Duodenal mucosa (tissue), 2 donors: ENCODE measurements at regions not wholly inside any gene's neighbourhood (a gene's known extent, or its start where the extent isn't known, plus 50 kb on each side); places are given as distances from the start of the nearest gene placed in this dataset.
"Not testable (repeated sequence)": the region's sequence is repeated elsewhere in the genome, so short reads cannot be mapped to it uniquely, and the experiment has no call there.

Experiments used
- H3K27ac ChIP-seq: one replicate; pipeline ENCODE4 v1.7.0; 2013; ENCODE audit warnings: low read depth, low read length
- H3K27me3 ChIP-seq, 2 donors: one replicate each; pipeline ENCODE4 v1.7.0; 2013; ENCODE audit warnings: low read length in 2 of 2, control low read depth in 1 of 2; ENCODE audit not compliant: insufficient read depth in 2 of 2, control insufficient read depth in 1 of 2
- H3K36me3 ChIP-seq, 2 donors: one replicate each; pipeline ENCODE4 v1.7.0; 2013; ENCODE audit warnings: low read length in 2 of 2, control low read depth in 1 of 2; ENCODE audit not compliant: insufficient read depth in 2 of 2, control insufficient read depth in 1 of 2
- H3K4me1 ChIP-seq, 2 donors: one replicate each; pipeline ENCODE4 v1.7.0; 2013; ENCODE audit warnings: low read length in 2 of 2, control low read depth in 1 of 2; ENCODE audit not compliant: insufficient read depth in 2 of 2, control insufficient read depth in 1 of 2
- H3K4me3 ChIP-seq, 2 donors: one replicate each; pipeline ENCODE4 v1.7.0; 2013; ENCODE audit warnings: low read length in 2 of 2, low read depth in 1 of 2
- H3K9ac ChIP-seq, 2 donors: one replicate each; pipeline ENCODE4 v1.7.0; 2013; ENCODE audit warnings: low read length in 2 of 2, low read depth in 1 of 2
- H3K9me3 ChIP-seq, 2 donors: one replicate each; pipeline ENCODE4 v1.7.0; 2013; ENCODE audit warnings: low read length in 2 of 2, control low read depth in 1 of 2; ENCODE audit not compliant: control insufficient read depth in 1 of 2

DNA sequence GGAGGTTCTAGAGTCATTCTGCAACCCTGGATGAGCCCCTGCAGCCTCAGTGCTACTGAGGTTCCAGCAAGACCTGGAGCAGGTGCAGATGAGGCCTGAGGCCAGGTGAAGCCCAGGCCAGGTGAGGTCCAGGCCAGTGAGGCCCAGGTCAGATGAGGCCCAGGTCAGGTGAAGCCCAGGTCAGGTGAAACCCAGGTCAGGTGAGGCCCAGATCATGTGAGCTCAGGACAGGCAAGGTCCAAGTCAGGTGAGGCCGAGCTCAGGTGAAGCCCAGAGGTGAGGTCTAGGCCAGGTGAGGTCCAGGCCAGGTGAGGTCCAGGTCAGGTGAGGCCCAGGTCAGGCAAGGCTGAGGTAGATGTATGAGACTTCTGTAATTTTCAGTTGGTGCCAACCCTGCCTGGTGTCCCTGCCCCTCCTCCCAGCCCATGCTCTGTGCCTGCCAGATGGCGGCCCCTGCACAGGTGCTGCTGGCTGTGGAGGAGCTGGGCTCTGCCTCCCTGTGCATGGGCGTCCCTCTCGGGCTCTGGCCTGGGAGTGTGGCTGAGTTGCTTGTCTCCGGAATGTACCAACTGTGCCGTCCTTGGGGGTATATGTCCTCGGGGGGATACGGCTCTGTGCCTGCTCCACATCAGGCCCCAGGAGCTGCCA is 388.5 kb downstream of the TMEM121 start:
- Histone ChIP-seq H3K9ac (no peak overlapping the region), H3K27me3 (no peaks in the 10 kb centered on the region), H3K36me3 (no peaks in the 10 kb centered on the region), H3K4me3 (no peak overlapping the region), H3K4me1 (no peaks in the 10 kb centered on the region), H3K9me3 (no peaks in the 10 kb centered on the region), H3K27ac (no peak overlapping the region)

DNA sequence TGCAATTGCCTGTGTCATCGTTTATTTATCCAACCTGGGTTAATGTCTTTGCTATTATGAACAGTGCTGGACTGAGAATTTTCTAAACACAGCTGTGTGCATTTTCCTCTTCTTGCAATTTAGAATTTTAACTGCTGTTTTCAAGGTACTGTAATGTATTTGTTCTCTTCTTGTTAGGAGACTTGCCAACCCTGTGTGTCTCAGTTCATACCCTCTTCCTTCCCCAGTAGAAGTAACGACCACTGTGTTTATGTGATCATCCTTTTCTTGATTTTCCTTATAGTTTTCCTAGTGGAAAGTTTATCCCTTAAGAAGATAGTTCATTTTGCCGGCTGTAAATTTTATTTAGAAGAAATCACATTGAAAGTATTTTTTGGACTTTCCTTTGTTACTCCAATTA is 389.2 kb downstream of the TMEM121 start:
- not testable (repeated sequence) for H3K9me3 ChIP-seq, H3K27me3 ChIP-seq, H3K4me1 ChIP-seq, H3K36me3 ChIP-seq, H3K9ac ChIP-seq, H3K27ac ChIP-seq, H3K4me3 ChIP-seq

DNA sequence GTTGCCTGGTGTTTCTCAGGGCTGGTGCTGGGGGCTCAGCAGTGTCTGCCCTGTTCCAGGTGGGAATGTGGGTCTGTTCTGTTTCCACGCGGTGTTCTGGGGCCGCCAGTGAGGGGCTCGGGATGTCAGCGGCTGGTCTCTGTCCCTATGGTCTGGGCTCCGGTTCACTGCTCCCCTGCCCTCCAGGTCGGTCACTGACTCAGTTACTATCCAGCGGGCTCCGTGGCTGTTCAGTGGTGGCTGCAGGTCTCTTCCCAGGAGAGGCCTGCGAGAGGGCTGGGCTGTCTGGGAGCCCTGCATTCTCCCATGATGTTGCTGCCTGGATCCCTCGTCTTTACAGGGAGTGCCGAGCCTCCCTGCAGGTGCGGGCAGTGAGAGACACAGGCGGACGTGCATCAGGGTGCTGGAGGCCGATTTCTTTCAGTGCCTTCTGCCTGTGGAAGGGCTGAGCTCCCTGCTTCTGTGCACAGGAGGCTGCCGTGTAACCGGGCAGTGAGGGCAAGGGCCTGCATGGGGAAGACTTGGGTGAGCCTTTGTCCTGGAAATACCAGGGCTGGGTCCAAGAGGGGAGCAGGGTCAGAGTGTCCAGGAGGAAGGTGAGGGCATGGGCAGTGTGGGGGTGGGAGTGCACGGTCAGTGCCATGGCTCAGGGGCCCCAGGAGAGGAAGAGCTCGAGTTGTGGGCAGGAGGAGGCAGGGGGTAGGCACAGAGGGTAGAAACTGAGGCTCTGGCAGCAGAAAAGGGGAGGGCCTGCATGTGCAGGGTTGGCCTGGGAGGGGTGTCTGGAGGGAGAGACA is 391.0 kb downstream of the TMEM121 start:
- not testable (repeated sequence) for H3K4me3 ChIP-seq, H3K9me3 ChIP-seq, H3K27me3 ChIP-seq, H3K27ac ChIP-seq, H3K36me3 ChIP-seq, H3K4me1 ChIP-seq, H3K9ac ChIP-seq

DNA sequence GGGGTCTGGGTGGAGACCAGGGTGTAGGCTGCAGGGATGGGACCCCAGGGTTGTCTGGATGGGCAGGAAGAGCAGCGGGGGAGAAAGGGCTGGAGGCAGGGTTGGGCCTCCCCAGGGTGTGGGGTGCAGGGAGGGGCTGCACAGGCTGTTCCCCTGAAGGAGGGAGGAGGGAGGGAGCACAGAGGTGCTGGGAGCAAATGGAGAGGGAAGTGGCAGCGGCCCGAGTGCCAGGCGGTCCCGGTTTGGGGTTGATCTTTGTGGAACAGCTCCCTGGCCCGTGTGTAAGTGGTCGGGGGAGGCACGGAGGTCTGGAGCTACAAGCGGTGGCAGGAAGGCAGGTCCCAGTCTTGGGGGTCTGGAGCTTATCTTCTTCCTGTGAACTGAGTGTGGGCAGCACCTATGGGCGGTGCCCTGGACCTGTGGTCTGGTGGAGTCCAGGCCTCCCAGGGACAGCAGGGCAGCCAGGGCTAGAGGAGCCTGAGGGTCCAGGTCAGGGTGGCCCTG is 391.6 kb downstream of the TMEM121 start:
- Histone ChIP-seq H3K9ac (no peak overlapping the region), H3K27ac (no peak overlapping the region), H3K36me3 (no peaks in the 10 kb centered on the region), H3K9me3 (no peaks in the 10 kb centered on the region), H3K4me3 (no peak overlapping the region), H3K4me1 (no peaks in the 10 kb centered on the region), H3K27me3 (no peaks in the 10 kb centered on the region)

DNA sequence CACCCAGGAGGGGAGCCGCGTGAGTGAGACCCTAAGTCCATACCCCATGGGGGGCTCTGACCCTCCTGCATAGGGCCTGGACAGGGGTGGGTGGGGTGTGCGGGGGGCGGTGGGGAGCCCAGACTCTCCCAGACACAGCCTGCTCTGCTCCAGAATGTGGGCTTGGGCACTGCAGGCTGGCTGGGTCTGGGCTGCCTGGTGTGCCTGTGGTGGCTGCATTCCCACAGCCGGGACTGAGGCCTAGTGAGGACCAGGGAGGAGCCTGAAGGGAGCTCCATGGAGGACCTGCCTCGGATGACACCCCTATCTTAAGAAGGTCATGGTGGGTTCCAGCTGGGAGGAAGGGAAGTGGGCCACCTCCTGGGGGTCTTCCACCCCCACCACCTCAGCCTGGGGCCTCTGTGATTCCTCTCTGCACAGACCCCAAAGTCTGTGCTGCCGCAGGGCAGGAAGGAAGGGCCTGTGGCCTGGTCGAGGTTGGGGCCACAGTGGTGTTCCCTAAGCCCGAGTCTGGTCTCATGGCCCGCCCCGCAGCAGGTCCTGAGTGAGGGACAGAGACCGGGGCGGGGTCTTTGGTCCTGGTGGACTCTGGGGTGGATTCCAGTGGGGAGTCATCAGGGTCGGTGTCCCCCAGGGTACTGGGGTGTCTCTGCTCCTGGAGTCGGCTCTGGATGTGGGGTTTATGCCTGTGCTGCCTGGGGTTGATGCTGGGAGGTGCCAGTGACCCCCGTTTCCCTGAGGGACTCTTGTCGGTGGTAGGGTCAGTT is 392.3 kb downstream of the TMEM121 start:
- no peaks in the 10 kb centered on the region for H3K9me3 ChIP-seq
- no peak overlapping the region for H3K9ac ChIP-seq
- no peaks in the 10 kb centered on the region for H3K27me3 ChIP-seq
- no peak overlapping the region for H3K4me3 ChIP-seq
- H3K36me3 ChIP-seq, result no peaks in the 10 kb centered on the region
- no peaks in the 10 kb centered on the region for H3K4me1 ChIP-seq
- no peak overlapping the region for H3K27ac ChIP-seq

DNA sequence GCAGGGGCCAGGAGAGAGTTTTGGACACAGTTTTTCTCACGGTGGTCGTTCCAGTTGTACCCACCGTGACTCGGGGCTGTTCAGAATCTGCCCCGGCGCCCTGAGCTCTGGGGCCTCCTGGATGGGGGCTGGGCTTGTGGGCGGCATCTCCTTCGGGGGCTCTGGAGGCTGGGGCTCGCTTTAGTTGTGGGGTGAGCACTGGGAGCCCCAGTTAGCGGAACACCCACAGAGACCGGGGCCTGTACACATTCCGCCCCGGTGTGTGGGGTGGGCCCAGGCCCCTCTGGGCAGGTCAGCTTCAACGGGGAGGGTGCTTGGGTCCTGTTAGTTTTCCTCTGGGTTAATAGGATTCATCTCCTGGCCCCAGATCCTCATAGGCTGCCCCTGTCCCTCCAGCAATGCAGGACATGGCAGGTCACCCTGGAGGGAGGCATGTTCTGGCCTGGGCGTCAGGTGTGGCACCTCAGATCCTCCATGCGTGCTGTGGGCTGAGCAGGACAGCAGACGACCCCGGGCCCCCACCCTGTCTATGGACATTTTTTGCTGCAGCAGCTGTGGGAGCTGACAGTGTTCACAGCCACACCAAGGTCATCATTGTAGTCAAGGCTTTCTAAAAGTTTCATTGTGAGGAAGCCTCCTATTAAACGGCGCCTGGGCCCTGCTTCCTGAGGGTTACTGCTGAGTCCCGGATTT is 393.2 kb downstream of the TMEM121 start:
- Histone ChIP-seq H3K4me3 (no peak overlapping the region), H3K9ac (no peak overlapping the region), H3K27me3 (no peaks in the 10 kb centered on the region), H3K9me3 (no peaks in the 10 kb centered on the region), H3K36me3 (no peaks in the 10 kb centered on the region), H3K4me1 (no peaks in the 10 kb centered on the region), H3K27ac (no peak overlapping the region)

DNA sequence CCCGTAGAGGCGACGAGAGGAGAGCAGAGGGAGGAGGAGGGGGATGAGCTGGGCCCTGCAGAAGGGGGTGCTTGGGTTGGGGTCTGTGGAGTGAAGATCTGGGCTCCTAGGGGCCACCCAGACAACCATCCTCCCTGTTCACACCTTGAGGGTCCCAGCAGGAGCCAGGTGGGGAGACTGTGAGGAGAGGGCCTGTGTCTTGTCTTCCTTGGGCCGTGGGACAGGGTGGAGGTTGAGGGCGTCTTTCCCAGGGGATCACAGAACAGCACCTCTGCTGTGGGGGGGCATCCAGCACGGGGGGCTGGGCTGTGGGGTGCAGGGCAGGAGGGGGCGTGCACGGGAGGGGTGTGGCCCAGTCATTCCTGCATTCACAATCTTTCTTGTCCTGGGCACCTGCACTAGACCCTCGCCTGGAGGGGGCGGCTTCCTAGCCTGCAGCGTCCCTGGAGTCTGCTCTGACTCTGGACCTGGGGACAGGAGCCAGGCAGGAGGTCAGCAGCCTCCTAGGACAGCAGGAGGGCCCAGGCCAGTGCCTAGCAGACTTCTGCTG is 393.8 kb downstream of the TMEM121 start:
- H3K4me1 ChIP-seq, H3K9me3 ChIP-seq, H3K4me3 ChIP-seq, H3K9ac ChIP-seq, H3K27ac ChIP-seq, H3K36me3 ChIP-seq, H3K27me3 ChIP-seq: not testable (repeated sequence)

DNA sequence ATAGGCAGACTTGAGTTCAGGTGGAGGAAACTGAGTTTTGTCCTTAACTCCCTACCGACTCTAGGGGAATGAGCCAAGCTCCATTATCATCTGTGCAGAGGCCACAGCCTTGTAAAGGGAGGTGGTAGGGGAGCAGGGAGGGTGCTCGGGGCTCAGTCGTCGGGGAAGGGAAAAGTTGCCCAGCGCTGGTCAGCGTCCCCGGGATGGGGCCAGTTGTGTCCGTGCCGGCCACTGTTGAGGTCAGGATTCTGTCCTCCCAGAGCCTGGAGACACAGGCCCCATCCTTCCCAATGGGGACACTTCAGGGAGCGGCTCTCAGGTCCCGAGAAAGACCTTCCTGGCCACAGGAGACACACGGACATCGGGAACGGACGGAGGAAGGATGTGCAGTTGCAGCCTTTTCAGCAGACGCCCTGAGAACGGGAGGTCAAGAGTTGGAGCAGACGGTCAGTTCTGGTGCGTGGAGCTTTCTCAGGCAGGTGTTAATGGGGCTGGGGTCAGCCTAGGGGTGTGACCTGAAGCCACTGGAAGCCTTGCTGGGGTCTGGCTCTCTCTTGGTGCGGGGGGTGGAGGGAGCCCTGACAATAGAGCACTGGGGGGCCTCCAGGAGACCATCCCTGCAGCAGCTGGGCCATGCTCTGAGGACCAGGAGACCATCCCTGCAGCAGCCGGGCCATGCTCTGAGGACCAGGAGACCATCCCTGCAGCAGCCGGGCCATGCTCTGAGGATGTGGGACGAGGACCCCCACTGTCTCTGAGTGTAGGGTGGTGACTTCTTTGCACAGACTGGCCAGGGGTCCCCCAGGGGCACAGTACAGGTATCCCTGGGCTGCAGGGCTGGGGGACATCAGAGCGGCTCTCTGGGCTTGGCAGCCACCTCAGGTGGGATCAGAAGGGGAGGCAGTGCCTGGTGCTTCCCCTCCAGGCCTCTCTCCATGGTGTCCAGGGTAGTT is 394.7 kb downstream of the TMEM121 start:
- not testable (repeated sequence) for H3K36me3 ChIP-seq, H3K9me3 ChIP-seq, H3K27ac ChIP-seq, H3K4me3 ChIP-seq, H3K9ac ChIP-seq, H3K27me3 ChIP-seq, H3K4me1 ChIP-seq

DNA sequence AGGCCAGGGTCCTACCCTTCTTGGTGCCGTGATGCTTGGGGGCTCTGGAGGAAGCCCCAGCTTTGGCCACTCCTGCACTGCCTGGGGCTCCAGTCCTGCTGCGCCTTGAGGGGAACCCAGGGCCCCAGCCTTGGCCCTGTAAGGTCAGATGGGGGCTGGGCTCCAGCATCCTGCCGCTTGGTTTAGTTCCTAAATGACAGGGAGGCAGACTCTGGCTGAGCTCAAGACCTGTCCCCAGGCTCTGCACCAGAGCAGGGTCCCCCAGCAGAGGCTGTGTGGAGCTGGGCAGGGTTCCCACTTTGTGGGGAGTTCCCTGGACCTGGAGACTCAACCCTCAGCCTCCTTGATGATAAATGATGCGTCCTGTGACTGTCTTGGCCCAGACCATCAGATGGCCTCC is 395.4 kb downstream of the TMEM121 start:
- not testable (repeated sequence) for H3K27ac ChIP-seq, H3K9ac ChIP-seq, H3K9me3 ChIP-seq, H3K27me3 ChIP-seq, H3K4me3 ChIP-seq, H3K4me1 ChIP-seq, H3K36me3 ChIP-seq
